Cardiac muscle cell (in vitro differentiated cells and primary cell): ENCODE measurements at regions not wholly inside any gene's neighbourhood (a gene's known extent, or its start where the extent isn't known, plus 50 kb on each side); places are given as distances from the start of the nearest gene placed in this dataset.

Experiments used
- DNase-seq, 2 donors: peaks; one replicate each; pipeline versions ENCODE4 v3.0.0 to v3.0.0-alpha.2; 2010 to 2017; ENCODE audit warnings: low read depth in 1 of 2, low spot score in 1 of 2
- H3K27ac ChIP-seq: fragments of 200-600 bp; sonication (generic); 2 replicates; pipeline ENCODE4 v1.5.1; 2016
- H3K27me3 ChIP-seq: fragments of 200-600 bp; sonication (generic); 2 replicates; pipeline ENCODE4 v1.6.0; 2016; ENCODE audit warnings: control low read depth
- H3K36me3 ChIP-seq: fragments of 200-600 bp; sonication (generic); 2 replicates; pipeline ENCODE4 v1.5.1; 2016; ENCODE audit warnings: control low read depth
- H3K4me1 ChIP-seq: fragments of 200-600 bp; sonication (generic); 2 replicates; pipeline ENCODE4 v1.8.1; 2017; ENCODE audit warnings: low read depth, mild to moderate bottlenecking, mixed run types
- H3K4me3 ChIP-seq: fragments of 200-600 bp; sonication (generic); 2 replicates; pipeline ENCODE4 v1.5.1; 2016; ENCODE audit warnings: mild to moderate bottlenecking
- H3K9me3 ChIP-seq: fragments of 200-600 bp; sonication (generic); 2 replicates; pipeline ENCODE4 v1.5.1; 2017; ENCODE audit warnings: low read depth, mild to moderate bottlenecking, control low read depth
- TF ChIP-seq, protein P1 (sequence below): IDR thresholded peaks from 2 replicates; pipeline ENCODE4 v1.5.1; 2012; ENCODE audit warnings: low read depth, mild to moderate bottlenecking, low read length

DNA sequence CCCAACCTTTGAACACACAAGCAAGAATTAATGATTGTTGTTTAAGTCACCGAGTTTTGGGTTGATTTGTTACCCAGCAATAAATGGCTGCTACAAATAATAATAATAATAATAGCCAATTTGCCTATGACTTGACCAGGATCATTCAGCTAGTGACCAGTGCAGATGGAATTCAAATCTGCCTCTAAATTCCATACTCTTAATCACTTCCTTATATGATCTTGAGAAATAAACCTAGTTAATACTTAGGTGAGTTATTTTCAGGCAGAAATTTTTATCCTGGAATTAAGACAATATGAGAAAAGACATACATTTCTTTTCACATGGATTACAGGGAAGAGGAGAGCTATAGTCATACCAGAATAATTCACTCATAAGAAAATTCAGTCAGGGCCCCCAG lies 116.0 kb upstream of the GALNT15 start:
- H3K27me3 ChIP-seq, result no peaks in the 10 kb centered on the region
- no peak overlapping the region for H3K27ac ChIP-seq
- no peak overlapping the region for H3K4me3 ChIP-seq
- H3K4me1 ChIP-seq, result peaks cover 13% of the 10 kb centered on the region
- TF ChIP-seq, protein P1, sequence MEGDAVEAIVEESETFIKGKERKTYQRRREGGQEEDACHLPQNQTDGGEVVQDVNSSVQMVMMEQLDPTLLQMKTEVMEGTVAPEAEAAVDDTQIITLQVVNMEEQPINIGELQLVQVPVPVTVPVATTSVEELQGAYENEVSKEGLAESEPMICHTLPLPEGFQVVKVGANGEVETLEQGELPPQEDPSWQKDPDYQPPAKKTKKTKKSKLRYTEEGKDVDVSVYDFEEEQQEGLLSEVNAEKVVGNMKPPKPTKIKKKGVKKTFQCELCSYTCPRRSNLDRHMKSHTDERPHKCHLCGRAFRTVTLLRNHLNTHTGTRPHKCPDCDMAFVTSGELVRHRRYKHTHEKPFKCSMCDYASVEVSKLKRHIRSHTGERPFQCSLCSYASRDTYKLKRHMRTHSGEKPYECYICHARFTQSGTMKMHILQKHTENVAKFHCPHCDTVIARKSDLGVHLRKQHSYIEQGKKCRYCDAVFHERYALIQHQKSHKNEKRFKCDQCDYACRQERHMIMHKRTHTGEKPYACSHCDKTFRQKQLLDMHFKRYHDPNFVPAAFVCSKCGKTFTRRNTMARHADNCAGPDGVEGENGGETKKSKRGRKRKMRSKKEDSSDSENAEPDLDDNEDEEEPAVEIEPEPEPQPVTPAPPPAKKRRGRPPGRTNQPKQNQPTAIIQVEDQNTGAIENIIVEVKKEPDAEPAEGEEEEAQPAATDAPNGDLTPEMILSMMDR, result no peak
- no peaks in the 10 kb centered on the region for H3K36me3 ChIP-seq
- no peaks in the 10 kb centered on the region for H3K9me3 ChIP-seq
- no peak for DNase-seq

GRCh38 chr3:16059081-16059537 lies 115.4 kb upstream of the GALNT15 start:
- Histone ChIP-seq H3K4me3 (no peak overlapping the region), H3K4me1 (peaks cover 13% of the 10 kb centered on the region), H3K27ac (no peak overlapping the region), H3K36me3 (no peaks in the 10 kb centered on the region), H3K27me3 (no peaks in the 10 kb centered on the region), H3K9me3 (no peaks in the 10 kb centered on the region)
- DNase-seq, result no peak
- TF ChIP-seq, protein P1, result no peak

DNA sequence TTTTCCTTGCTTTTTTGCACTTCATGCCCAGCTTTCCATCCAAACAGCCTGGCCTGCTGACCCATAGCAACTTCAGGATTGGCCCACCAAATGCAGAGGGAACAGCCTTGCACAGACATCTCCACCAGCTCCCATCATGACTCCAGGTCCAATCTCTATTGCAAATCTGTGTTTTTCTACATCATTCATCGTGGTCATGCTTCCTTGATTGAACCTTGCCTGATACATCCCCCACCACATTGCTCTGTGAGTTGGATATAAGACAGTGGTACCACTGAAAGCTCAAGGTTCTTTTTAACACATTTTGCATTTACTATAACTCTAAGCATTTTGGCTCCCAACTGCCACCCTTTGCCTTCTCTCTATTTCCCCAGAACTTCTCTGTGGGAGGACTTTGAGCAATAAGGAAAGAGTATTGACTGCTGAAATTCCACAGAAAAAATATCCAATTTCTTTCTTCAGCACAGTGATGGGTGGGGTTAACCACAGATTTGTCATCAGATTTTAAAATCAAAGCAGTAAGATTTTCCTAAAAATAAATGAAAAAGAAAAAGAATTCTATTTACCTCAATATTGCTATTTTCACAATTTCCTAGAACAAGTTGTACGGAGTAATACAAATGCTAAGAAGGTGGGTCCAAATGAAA lies 114.6 kb upstream of the GALNT15 start:
- no peak for DNase-seq
- Histone ChIP-seq H3K4me3 (no peak overlapping the region), H3K36me3 (no peaks in the 10 kb centered on the region), H3K27ac (no peak overlapping the region), H3K4me1 (peaks cover 13% of the 10 kb centered on the region), H3K9me3 (no peaks in the 10 kb centered on the region), H3K27me3 (no peaks in the 10 kb centered on the region)
- TF ChIP-seq, protein P1, result no peak

DNA sequence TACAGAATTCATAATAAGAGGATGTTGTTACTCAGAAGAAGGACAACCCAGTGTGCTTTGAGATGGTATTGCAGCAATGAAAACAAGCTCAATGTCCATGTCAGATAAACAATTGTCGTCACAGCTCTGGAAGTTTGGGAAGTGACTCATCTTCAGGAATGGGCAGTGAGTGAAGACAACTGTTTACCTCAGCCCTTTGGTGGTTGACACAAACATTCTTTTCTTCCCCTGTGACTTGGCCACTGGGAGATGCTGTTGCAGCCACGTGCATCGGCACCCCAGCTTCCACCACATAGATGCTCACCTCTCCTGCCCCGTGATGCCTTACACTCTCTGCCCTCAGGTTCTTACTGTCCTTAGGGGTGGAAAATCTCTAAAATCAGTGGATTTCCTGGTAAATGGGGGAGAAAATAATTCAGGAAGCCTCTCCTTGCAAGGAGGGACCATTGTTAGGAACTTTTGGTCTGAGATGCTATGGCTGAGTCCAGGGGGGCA lies 114.1 kb upstream of the GALNT15 start:
- Histone ChIP-seq H3K4me3 (no peak overlapping the region), H3K4me1 (peaks cover 9% of the 10 kb centered on the region), H3K27ac (no peak overlapping the region), H3K36me3 (no peaks in the 10 kb centered on the region), H3K9me3 (no peaks in the 10 kb centered on the region), H3K27me3 (no peaks in the 10 kb centered on the region)
- TF ChIP-seq, protein P1, result peak; percentile 43
- peak in 1 of 2 donors; percentile 99 for DNase-seq

DNA sequence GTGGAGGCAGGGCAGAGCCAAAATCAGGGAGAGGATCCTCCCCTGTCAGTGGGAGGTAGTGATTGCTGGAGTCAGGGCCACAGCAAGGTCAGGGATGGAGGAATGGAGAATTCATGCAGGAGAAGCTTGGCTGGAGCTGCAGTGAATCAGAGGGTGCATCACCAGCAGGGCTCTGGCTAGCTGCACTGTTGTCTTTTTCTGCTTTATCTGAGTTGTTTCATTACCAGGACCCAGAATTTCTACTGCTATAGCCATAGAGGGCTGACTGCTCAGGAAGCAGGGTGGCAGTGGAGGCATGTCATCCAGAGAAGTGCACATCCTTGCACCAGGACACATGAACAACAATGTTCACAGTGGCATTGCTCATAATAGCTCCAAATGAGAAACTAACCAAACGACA lies 113.5 kb upstream of the GALNT15 start:
- Histone ChIP-seq H3K4me1 (peaks cover 3% of the 10 kb centered on the region), H3K4me3 (no peak overlapping the region), H3K9me3 (no peaks in the 10 kb centered on the region), H3K36me3 (no peaks in the 10 kb centered on the region), H3K27me3 (no peaks in the 10 kb centered on the region), H3K27ac (no peak overlapping the region)
- peak in 1 of 2 donors; percentile 91 for DNase-seq
- TF ChIP-seq, protein P1, result no peak
